Myocyte (in vitro differentiated cells): ENCODE measurements at regions not wholly inside any gene's neighbourhood (a gene's known extent, or its start where the extent isn't known, plus 50 kb on each side); places are given as distances from the start of the nearest gene placed in this dataset.
"Not testable (repeated sequence)": the region's sequence is repeated elsewhere in the genome, so short reads cannot be mapped to it uniquely, and the experiment has no call there.

Source experiments
- DNase-seq: peaks from one replicate; pipeline ENCODE4 v3.0.0-alpha.2; 2012; ENCODE audit warnings: low read depth

DNA sequence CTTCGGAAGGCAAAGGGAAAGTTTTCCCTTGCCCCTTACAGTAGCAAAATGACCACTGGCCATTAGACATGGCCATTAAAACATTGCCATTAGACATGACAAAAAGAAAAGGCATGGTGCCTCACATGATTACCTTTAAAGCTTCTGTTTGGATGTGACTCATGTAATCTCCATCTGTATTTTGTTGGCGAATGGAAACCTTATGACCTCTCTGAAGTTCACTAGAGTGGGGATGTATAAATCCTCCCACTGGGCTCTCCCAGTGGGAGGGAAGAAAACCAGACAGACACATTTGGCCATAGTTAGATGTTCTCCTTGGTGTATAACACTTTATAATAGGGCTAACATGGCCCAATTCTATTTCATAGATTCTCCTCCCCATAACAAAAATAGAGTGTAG is 152.6 kb downstream of the MAGEB17 start:
- no peak for DNase-seq

- no peak for DNase-seq
Measured at GRCh38 chrX:16320765-16321355, 153.6 kb downstream of the MAGEB17 start.

DNA sequence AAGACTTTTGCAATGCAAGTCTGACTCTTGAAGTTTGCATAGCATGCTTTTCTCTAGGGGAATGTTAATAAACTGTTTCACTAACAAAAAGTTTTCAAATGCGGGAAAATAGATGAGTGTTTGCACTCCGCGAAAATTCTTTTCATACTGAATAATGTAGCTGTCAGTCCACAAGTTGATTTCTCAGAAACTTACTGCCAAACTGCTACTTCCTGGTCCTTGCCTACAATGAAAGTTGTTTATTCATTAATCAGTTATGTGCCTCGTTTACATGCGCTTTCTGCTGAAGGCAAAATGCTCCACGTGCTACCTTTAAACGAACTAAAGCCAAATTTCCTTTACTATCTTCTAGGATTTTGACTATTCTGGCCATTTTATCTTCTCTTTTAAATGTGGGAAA is 166.2 kb downstream of the MAGEB17 start:
- DNase-seq, result no peak

DNA sequence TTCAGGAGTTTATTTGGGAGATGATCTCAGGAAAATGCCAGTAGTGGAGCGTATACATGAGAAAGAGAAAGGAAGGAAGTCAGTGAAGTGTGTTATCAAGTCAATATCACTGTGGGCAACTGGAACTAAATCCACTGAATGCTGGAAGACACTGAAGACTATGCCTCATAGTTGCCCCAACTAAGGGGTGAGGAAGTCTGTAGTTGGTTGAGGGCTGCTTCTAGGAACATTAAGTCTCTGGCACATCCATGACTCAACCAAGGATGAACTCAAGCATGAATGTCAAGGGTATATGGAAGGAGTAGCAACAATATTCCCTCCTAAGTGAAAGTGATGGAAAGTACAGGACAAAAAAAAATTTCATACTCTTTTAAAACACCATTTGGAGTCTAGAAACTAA is 167.9 kb downstream of the MAGEB17 start:
- no peak for DNase-seq

- no peak for DNase-seq
Measured at GRCh38 chrX:16347968-16348670, 180.8 kb downstream of the MAGEB17 start.

GRCh38 chrX:16357902-16358301 is 190.6 kb downstream of the MAGEB17 start:
- DNase-seq, result no peak

DNA sequence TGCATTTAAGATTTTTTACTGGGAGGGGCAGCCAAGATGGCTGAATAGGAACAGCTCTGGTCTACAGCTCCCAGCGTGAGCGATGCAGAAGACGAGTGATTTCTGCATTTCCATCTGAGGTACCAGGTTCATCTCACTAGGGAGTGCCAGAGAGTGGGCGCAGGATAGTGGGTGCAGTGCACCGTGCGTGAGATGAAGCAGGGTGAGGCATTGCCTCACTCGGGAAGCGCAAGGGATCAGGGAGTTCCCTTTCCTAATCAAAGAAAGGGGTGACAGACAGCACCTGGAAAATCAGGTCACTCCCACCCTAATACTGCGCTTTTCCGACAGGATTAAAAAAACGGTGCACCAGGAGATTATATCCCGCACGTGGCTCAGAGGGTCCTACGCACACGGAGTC is 192.8 kb downstream of the MAGEB17 start:
- not testable (repeated sequence) for DNase-seq

GRCh38 chrX:16368696-16369095 is 201.4 kb downstream of the MAGEB17 start:
- peak; percentile 0 for DNase-seq

GRCh38 chrX:16376056-16376455 is 208.8 kb downstream of the MAGEB17 start:
- DNase-seq, result no peak

GRCh38 chrX:16386126-16386525 is 218.8 kb downstream of the MAGEB17 start:
- DNase-seq, result no peak

DNA sequence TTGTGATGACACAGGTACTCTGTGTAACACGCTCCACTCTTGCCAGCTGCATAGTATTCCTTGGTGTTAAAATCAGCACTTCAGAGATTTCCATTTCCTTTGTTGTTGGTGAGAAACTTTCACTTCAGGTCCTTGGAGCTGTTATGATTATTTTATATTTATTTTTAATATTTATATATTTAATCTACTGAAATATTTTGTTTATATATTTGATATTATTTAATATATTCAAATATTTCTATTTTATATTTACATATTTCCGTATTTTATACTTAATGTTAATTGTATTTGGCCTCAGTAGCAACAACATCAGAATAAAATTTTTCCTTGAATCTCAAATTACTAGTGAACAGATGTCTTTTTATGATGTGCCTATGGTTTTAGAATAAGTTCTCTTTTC is 225.3 kb downstream of the MAGEB17 start:
- DNase-seq, result no peak

DNA sequence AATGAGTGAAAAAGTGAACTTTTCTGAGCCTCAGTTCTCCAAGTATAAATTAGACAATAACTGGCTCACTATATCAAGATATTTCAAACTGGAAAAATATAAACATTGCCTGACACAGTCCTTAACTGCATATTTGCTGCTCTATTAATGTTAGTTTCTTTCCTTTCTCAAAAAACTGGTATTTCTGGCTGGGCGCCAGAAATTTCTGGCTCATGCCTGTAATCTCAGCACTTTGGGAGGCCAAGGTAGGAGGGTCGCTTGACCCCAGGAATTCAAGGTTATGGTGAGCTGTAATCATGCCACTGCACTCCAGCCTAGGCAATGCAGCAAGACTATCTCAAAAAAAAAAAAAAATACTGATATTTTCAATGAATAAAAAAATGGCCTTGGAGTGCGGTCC is 227.0 kb downstream of the MAGEB17 start:
- DNase-seq, result no peak

DNA sequence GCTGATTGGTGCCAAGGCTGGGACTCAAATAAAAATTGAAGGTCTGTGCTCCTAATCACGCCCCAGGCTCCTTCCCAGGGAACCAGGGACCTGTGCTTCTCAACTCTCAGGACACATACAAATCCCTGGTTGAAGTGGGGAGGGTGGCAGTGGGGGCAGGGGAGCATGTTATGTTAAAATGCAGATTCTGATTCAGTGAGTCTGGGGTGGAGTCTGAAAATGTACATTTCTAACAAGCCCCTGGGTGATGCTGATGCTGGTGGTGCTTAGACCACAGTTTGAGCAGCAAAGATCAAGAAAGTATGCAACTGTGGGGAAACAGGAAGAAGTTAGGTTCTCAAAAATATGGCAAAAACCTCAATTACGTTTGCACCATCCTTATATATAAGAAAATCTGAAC is 236.5 kb downstream of the MAGEB17 start:
- DNase-seq, result no peak

GRCh38 chrX:16416588-16416987 is 233.4 kb upstream of the S100G start:
- DNase-seq, result no peak

- DNase-seq, result no peak
Measured at GRCh38 chrX:16418650-16419049, 231.3 kb upstream of the S100G start.

GRCh38 chrX:16427668-16428067 is 222.3 kb upstream of the S100G start:
- no peak for DNase-seq

DNA sequence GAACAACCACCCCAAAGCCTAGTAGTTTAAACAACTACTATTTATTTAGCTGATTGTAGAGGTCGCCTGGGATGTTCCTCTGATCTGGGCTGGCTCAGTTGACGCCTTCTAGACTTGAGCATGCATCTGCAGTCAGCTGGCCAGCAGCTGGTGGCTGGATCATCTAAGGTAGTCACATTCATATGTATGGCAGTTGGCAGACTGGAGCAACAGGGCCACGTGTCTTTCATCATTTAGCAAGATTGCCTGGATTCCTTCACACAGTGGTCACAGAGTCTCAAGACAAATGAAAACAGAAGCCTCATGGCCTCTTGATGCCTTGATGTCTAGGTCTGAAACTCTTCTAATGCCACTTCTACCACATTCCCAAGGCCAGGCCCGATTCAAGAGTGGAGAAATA is 220.6 kb upstream of the S100G start:
- no peak for DNase-seq

GRCh38 chrX:16431266-16431665 is 218.7 kb upstream of the S100G start:
- DNase-seq, result no peak

DNA sequence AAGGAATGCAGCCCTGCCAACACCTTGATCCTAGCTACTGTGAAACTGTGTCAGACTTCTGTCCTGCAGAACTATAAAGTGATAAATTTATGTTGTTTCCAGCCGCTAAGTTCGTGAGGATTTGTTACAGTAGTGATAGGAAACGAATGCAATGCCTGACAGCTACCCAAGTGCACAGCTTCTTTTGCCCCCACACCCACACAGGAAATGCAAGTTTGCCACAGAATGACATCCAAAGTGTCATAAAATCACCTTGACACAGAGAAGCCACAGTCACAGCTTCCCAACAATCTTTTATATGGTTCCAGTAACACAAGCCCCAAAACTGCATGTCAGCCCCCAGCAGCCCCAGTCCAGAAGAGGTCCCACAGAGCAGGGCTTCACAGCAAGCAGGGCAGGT is 216.9 kb upstream of the S100G start:
- DNase-seq, result no peak

DNA sequence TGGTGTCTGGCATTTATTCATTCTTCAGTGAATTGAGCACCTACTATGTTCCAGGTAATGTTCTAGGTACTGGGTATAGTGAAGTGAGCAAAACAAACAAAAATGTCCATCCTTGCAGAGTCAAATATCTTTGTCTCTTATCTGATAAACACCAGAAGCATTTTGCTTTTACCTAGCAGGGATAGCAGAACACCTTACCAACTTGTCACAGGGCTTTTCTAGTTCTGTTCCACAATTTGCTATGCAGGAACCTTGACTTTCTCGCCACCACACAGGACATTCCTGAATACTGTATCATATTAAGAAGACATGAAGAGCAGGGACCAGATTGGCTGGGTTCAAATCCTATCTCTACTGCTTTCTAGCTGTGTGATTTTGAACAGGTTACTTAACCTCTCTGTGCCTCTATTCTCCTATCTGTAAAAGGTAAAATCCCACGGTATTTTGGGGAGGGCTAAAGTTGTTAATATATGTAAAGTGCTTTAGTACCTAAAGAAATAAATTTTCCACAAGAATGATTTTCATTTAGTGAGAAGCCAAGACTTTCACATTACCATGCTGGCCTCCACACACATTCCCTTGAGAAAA is 214.5 kb upstream of the S100G start:
- DNase-seq, result no peak

GRCh38 chrX:16436348-16437188 is 213.4 kb upstream of the S100G start:
- DNase-seq, result peak; percentile 79

DNA sequence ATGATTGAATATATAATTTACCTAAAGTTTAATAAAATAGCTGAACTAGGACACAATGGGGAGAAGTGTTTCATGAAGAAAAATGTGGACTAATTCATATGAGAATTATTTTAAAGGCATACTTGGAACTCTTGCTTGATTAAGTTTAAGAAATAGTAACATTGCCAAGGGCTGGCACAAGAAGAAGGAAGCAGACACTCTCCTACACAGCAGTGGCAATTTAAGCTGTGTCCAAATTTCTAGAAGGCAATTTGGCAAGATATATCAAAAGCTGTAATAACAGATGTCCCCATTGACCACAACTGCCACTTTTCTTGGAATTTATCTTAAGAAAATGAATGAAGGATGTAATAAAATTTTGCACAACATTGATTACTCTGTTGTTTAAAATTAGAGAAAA is 209.5 kb upstream of the S100G start:
- no peak for DNase-seq
